HUES48 (cell line): ENCODE measurements at regions not wholly inside any gene's neighbourhood (a gene's known extent, or its start where the extent isn't known, plus 50 kb on each side); places are given as distances from the start of the nearest gene placed in this dataset.

ENCODE experiments used
- H3K27ac ChIP-seq: one replicate; pipeline ENCODE4 v1.7.0; 2013; ENCODE audit warnings: low read depth, low read length, inconsistent platforms
- H3K27me3 ChIP-seq: 2 replicates; pipeline ENCODE4 v1.6.1; 2013; ENCODE audit warnings: mild to moderate bottlenecking, low read length; ENCODE audit not compliant: control insufficient read depth, insufficient read depth
- H3K36me3 ChIP-seq: 2 replicates; pipeline ENCODE4 v1.6.1; 2013; ENCODE audit warnings: low read length; ENCODE audit not compliant: control insufficient read depth, insufficient read depth
- H3K4me1 ChIP-seq: 2 replicates; pipeline ENCODE4 v1.6.1; 2013; ENCODE audit warnings: mild to moderate bottlenecking, low read length; ENCODE audit not compliant: control insufficient read depth, insufficient read depth
- H3K4me3 ChIP-seq: 2 replicates; pipeline ENCODE4 v1.5.1; 2013; ENCODE audit warnings: mild to moderate bottlenecking, low read depth, low read length
- H3K9ac ChIP-seq: 2 replicates; pipeline ENCODE4 v1.6.1; 2013; ENCODE audit warnings: mild to moderate bottlenecking, low read depth, low read length, moderate library complexity
- H3K9me3 ChIP-seq: 2 replicates; pipeline ENCODE4 v1.6.1; 2013; ENCODE audit warnings: low read length; ENCODE audit not compliant: control insufficient read depth, insufficient read depth

DNA sequence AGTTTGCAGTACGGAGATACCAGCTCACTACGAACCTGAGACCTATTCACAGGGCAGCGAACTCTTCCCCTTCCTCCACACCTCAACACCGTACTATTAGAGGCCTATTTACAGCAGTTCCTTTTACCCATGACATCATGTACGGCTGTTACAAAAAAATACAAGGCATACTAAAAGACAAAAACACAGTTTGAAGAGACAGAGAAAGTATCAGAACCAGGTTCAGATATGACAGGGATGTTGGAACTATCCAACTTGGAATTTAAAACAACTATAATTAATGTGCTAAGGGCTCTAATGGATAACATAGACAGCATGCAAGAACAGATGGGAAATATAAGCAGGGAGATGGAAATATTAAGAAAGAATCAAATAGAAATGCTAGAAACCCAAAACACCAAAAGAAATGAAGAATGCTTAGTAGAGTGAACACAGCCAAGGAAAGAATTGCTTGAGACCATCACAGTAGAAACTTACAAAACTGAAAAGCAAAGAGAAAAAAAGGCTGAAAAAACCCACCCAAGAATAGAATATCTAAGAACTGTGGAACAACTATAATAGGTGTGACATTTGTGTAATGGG lies 99.2 kb upstream of the ZNF521 start:
- H3K4me3 ChIP-seq, result no peak overlapping the region
- peaks cover 6% of the 10 kb centered on the region; the same call in 1 of the 2 replicates for H3K9me3 ChIP-seq
- H3K27ac ChIP-seq, result no peak overlapping the region
- H3K27me3 ChIP-seq, result no peaks in the 10 kb centered on the region
- H3K4me1 ChIP-seq, result no peaks in the 10 kb centered on the region
- no peak overlapping the region for H3K9ac ChIP-seq
- no peaks in the 10 kb centered on the region for H3K36me3 ChIP-seq

DNA sequence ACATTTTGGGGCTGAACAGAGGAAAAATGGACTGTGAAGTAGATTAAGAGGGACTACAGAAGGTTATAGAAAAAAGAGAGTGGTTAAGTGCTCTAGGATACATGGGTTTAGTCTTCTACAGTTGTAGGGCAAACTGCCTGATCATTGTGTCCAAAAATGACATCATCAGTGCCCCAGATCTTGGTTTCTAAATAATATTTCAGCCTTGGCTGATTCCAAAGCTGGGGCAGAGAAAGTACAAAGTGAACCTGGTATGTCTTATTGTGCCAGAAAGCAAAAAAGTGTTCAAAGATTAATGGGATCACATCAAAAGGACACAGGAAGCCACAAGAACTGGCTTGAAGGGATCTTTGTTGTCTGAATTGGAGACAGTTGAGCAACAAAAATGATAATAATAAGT lies 97.1 kb upstream of the ZNF521 start:
- Histone ChIP-seq H3K4me1 (no peaks in the 10 kb centered on the region), H3K27me3 (no peaks in the 10 kb centered on the region), H3K27ac (no peak overlapping the region), H3K9me3 (peaks cover 6% of the 10 kb centered on the region; the same call in 1 of the 2 replicates), H3K4me3 (no peak overlapping the region), H3K9ac (no peak overlapping the region), H3K36me3 (no peaks in the 10 kb centered on the region)

DNA sequence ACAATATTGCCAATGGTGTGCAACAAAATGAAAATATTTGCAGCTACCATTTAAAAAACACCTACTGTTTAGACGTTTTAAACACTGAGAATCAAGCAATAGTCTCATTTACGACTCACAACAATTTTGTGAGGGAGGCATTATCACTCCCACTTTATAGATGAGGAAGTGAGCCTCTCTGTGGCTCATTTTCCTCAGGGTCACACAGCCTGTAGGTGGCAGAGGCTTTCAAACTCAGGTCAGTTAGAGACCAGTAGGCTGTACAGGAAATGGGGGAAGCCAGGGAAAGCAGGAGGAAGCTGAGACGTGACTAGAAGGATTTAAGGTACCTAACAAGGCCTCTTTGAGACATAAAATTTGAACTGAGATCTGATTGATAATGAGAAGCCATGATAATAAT lies 95.0 kb upstream of the ZNF521 start:
- no peak overlapping the region for H3K4me3 ChIP-seq
- no peaks in the 10 kb centered on the region for H3K36me3 ChIP-seq
- peaks cover 6% of the 10 kb centered on the region; the same call in 1 of the 2 replicates for H3K9me3 ChIP-seq
- no peak overlapping the region for H3K27ac ChIP-seq
- H3K4me1 ChIP-seq, result no peaks in the 10 kb centered on the region
- no peaks in the 10 kb centered on the region for H3K27me3 ChIP-seq
- no peak overlapping the region for H3K9ac ChIP-seq

GRCh38 chr18:25445430-25445829 lies 93.5 kb upstream of the ZNF521 start:
- Histone ChIP-seq H3K36me3 (no peaks in the 10 kb centered on the region), H3K4me1 (no peaks in the 10 kb centered on the region), H3K27me3 (no peaks in the 10 kb centered on the region), H3K4me3 (no peak overlapping the region), H3K27ac (no peak overlapping the region), H3K9ac (no peak overlapping the region), H3K9me3 (peaks cover 6% of the 10 kb centered on the region; the same call in 1 of the 2 replicates)

- Histone ChIP-seq H3K9me3 (peaks cover 6% of the 10 kb centered on the region; the same call in 1 of the 2 replicates), H3K9ac (no peak overlapping the region), H3K36me3 (no peaks in the 10 kb centered on the region), H3K4me1 (no peaks in the 10 kb centered on the region), H3K27ac (no peak overlapping the region), H3K4me3 (no peak overlapping the region), H3K27me3 (no peaks in the 10 kb centered on the region)
Measured at GRCh38 chr18:25443776-25444175, 91.8 kb upstream of the ZNF521 start.

DNA sequence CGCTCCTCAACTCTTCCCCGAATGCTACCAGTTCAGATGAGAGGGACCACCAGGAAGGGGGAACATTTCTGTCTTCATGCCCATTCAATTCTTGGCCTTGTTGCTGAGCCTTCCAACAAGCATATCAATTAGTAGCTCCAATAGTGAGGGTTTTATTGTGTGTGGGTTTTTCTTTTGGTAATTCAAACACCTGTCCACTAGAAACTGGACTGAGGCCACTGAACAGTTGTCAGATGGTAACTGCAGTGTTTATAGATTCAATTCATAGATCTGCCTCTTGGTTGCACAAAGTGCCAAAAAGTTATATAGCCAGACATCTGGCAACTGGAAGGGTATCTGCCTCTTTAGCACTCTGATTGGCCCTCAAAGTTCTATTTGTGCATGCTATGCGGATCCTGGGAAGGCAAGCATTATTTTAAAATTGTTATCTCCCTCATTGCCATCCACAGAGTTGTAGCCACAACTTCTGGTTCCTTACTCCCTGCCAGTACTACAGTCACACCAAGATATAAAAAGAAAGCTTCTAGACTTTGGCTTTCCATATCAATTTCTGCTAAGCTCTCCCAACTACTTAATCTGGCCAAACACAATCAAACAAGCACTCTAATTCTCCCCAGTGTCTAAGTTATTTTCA lies 83.3 kb upstream of the ZNF521 start:
- Histone ChIP-seq H3K27me3 (no peaks in the 10 kb centered on the region), H3K36me3 (no peaks in the 10 kb centered on the region), H3K4me1 (no peaks in the 10 kb centered on the region), H3K9ac (no peak overlapping the region), H3K4me3 (no peak overlapping the region), H3K27ac (no peak overlapping the region), H3K9me3 (no peaks in the 10 kb centered on the region)

DNA sequence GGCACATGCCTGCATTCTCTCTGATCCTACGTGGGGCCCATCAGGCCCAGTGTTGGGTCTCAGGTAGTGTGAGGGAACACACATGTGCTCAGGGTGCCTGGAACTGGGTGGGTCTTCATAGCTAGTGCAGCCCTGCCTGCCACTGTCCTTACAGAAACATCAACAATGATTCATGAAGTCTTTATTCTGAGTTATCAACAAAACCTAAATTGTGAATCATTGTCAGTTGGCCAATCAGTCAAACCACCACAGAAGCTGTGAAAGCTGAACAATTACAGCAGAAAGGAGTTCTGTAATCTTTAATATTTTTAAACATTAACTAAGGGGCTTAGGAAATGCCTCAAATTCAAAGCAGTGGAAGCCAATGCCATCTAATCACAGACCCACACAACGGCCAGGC lies 82.8 kb upstream of the ZNF521 start:
- Histone ChIP-seq H3K36me3 (no peaks in the 10 kb centered on the region), H3K9ac (no peak overlapping the region), H3K27ac (no peak overlapping the region), H3K27me3 (no peaks in the 10 kb centered on the region), H3K4me1 (no peaks in the 10 kb centered on the region), H3K9me3 (no peaks in the 10 kb centered on the region), H3K4me3 (no peak overlapping the region)

GRCh38 chr18:25433590-25433989 lies 81.6 kb upstream of the ZNF521 start:
- no peaks in the 10 kb centered on the region for H3K4me1 ChIP-seq
- no peaks in the 10 kb centered on the region for H3K9me3 ChIP-seq
- no peak overlapping the region for H3K4me3 ChIP-seq

DNA sequence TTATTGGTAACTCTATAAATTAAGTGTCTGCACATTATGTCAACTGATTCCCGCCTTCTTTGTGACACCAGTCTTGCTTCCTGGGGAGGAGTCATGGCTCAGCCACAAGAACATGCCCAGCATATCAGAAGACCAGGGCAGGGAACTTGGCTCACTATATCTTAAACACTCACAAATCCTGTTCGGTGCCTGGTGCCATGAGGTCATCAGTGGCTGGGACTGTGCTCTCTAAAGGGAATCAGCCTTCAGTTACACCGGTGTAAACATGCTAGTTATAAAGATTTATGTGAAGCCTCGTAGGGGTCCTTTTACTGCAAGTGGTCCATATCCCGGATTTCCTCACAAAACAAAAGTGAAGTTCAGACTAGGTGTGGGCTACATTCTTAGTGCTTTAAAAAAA lies 73.1 kb upstream of the ZNF521 start:
- Histone ChIP-seq H3K36me3 (no peaks in the 10 kb centered on the region), H3K4me3 (no peak overlapping the region), H3K9ac (no peak overlapping the region)

More at GRCh38 chr18:25433590-25433989, 81.6 kb upstream of the ZNF521 start:
- no peaks in the 10 kb centered on the region for H3K36me3 ChIP-seq
- H3K27me3 ChIP-seq, result no peaks in the 10 kb centered on the region
- no peak overlapping the region for H3K9ac ChIP-seq
- no peak overlapping the region for H3K27ac ChIP-seq

DNA sequence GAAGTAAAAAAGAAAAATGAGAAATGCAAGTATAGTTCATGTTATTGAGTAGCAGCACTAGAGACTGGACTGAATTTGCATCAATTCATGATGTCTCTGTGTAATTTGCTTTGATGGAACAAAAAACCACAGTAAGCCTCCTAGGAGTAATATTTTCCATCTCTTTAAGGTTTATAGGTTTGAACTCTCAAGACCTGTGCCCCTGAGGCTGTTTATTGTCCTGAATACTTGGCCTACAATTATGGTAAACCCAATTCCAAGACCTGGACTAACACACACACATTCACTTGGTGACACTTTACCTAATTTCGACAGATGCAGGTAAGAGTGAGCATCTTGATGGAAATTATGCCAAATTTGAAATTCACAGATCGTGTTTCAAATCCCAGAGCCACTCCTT lies 71.8 kb upstream of the ZNF521 start:
- H3K27ac ChIP-seq, result no peak overlapping the region
- no peaks in the 10 kb centered on the region for H3K9me3 ChIP-seq
- H3K4me3 ChIP-seq, result no peak overlapping the region
- H3K27me3 ChIP-seq, result no peaks in the 10 kb centered on the region
- no peaks in the 10 kb centered on the region for H3K4me1 ChIP-seq
- H3K9ac ChIP-seq, result no peak overlapping the region
- H3K36me3 ChIP-seq, result no peaks in the 10 kb centered on the region

More for the DNA sequence above, 73.1 kb upstream of the ZNF521 start:
- H3K27ac ChIP-seq, result no peak overlapping the region
- no peaks in the 10 kb centered on the region for H3K9me3 ChIP-seq
- no peaks in the 10 kb centered on the region for H3K4me1 ChIP-seq
- no peaks in the 10 kb centered on the region for H3K27me3 ChIP-seq

- Histone ChIP-seq H3K27ac (no peak overlapping the region), H3K4me3 (no peak overlapping the region), H3K36me3 (no peaks in the 10 kb centered on the region), H3K9me3 (no peaks in the 10 kb centered on the region), H3K4me1 (no peaks in the 10 kb centered on the region), H3K27me3 (no peaks in the 10 kb centered on the region), H3K9ac (no peak overlapping the region)
Measured at GRCh38 chr18:25423267-25423666, 71.3 kb upstream of the ZNF521 start.
